PFSK-1 (cell line): ENCODE measurements at regions not wholly inside any gene's neighbourhood (a gene's known extent, or its start where the extent isn't known, plus 50 kb on each side); places are given as distances from the start of the nearest gene placed in this dataset.

Experiments
- FOXP2 ChIP-seq: optimal IDR thresholded peaks from 2 replicates; pipeline ENCODE3; 2011; ENCODE audit warnings: borderline replicate concordance, control low read depth, inconsistent platforms; ENCODE audit not compliant: insufficient read depth; ENCODE audit errors: extremely low read length, extremely low read depth
- POLR2AphosphoS5 ChIP-seq: IDR thresholded peaks from 2 replicates; pipeline ENCODE4 v1.6.1; 2012; ENCODE audit warnings: low read depth, mild to moderate bottlenecking, control low read depth, low read length, moderate library complexity
- SIN3A ChIP-seq: IDR thresholded peaks from 2 replicates; pipeline ENCODE4 v1.6.1; 2012; ENCODE audit warnings: mild to moderate bottlenecking, low read length, moderate library complexity, borderline replicate concordance; ENCODE audit not compliant: insufficient read depth

GRCh38 chr4:161222889-161223288, 940.9 kb downstream of the FSTL5 start:
- TF ChIP-seq SIN3A: no peak
- TF ChIP-seq FOXP2: no peak
- TF ChIP-seq POLR2AphosphoS5: no peak
